Fibroblast of mammary gland (primary cell): ENCODE measurements at regions not wholly inside any gene's neighbourhood (a gene's known extent, or its start where the extent isn't known, plus 50 kb on each side); places are given as distances from the start of the nearest gene placed in this dataset.

ENCODE experiments used
- DNase-seq: peaks from one replicate; pipeline ENCODE4 v3.0.0-alpha.2; 2010; ENCODE audit warnings: low read depth
- H3K4me3 ChIP-seq: 2 replicates; pipeline ENCODE4 v1.5.1; 2011; ENCODE audit warnings: low read depth, mild to moderate bottlenecking, low read length, moderate library complexity; ENCODE audit not compliant: control insufficient read depth
- CTCF ChIP-seq: conservative IDR thresholded peaks from 2 replicates; pipeline ENCODE4 v1.5.1; 2011; ENCODE audit warnings: low read depth, low read length, inconsistent platforms; ENCODE audit not compliant: control insufficient read depth, insufficient read depth

GRCh38 chr4:123559955-123560871, 163.6 kb downstream of the SPRY1 start:
- no peak for TF ChIP-seq CTCF
- peak; percentile 20 for DNase-seq
- no peak overlapping the region for H3K4me3 ChIP-seq

- TF ChIP-seq CTCF, result no peak
- H3K4me3 ChIP-seq, result no peak overlapping the region
- DNase-seq, result no peak
Observed at GRCh38 chr4:123561525-123561924, 164.9 kb downstream of the SPRY1 start.

- DNase-seq, result peak; percentile 78
- H3K4me3 ChIP-seq, result no peak overlapping the region
- no peak for TF ChIP-seq CTCF
Observed at GRCh38 chr4:123562994-123563750, 166.6 kb downstream of the SPRY1 start.

GRCh38 chr4:123564758-123565346, 168.3 kb downstream of the SPRY1 start:
- peak; percentile 72 for DNase-seq
- H3K4me3 ChIP-seq, result no peak overlapping the region
- peak; percentile 96 for TF ChIP-seq CTCF

- no peak for DNase-seq
- no peak for TF ChIP-seq CTCF
- H3K4me3 ChIP-seq, result no peak overlapping the region
Observed at GRCh38 chr4:123568936-123569335, 172.3 kb downstream of the SPRY1 start.

GRCh38 chr4:123569541-123569940, 172.9 kb downstream of the SPRY1 start:
- no peak for TF ChIP-seq CTCF
- no peak for DNase-seq
- no peak overlapping the region for H3K4me3 ChIP-seq
